ENCODE measurements at regions not wholly inside any gene's neighbourhood (a gene's known extent, or its start where the extent isn't known, plus 50 kb on each side); places are given as distances from the start of the nearest gene placed in this dataset.

- Histone ChIP-seq H3K9ac (no peak overlapping the region), H3K4me1 (no peaks in the 10 kb centered on the region), H3K9me3 (replicated peaks in 1 of 11) (no peaks in the 10 kb centered on the region), H3K4me3 (no peak overlapping the region), H3K27me3 (no peaks in the 10 kb centered on the region), H3K36me3 (no peaks in the 10 kb centered on the region), H3K27ac (no peak overlapping the region), H4K20me1 (no peaks in the 10 kb centered on the region), H3K4me2 (0 out of 22 replicates have a peak overlapping the region, but pooled peaks of 1 of the 11 experiments have one; percentile 29)
- no peak for TF ChIP-seq Cebpa-rat (IDR thresholded peaks at IDR 0.05)
These were observed 282.8 kb downstream of the RPS24 start for GRCh38 chr10:78316451-78316931.

GRCh38 chr10:78318305-78318704 lies 284.6 kb downstream of the RPS24 start:
- Histone ChIP-seq H3K36me3 (no peaks in the 10 kb centered on the region), H3K27ac (no peak overlapping the region), H3K4me1 (peaks cover 0 to 5% (median 0%) of the 10 kb centered on the region in 10 experiments; a peak in 3 of 20 replicates), H4K20me1 (no peaks in the 10 kb centered on the region), H3K27me3 (no peaks in the 10 kb centered on the region), H3K9ac (no peak overlapping the region), H3K4me2 (no peak overlapping the region), H3K4me3 (no peak overlapping the region), H3K9me3 (replicated peaks in 1 of 11) (no peaks in the 10 kb centered on the region)
- TF ChIP-seq Cebpa-rat (IDR thresholded peaks at IDR 0.05) = no peak

GRCh38 chr10:78319371-78319770 lies 285.7 kb downstream of the RPS24 start:
- no peak overlapping the region for H3K4me2 ChIP-seq
- H4K20me1 ChIP-seq = no peaks in the 10 kb centered on the region
- H3K9me3 ChIP-seq (replicated peaks in 1 of 11) = no peaks in the 10 kb centered on the region
- peaks cover 0 to 8% (median 0%) of the 10 kb centered on the region in 10 experiments; a peak in 3 of 20 replicates for H3K4me1 ChIP-seq
- H3K4me3 ChIP-seq = no peak overlapping the region
- no peak overlapping the region for H3K27ac ChIP-seq
- H3K36me3 ChIP-seq = no peaks in the 10 kb centered on the region
- no peak overlapping the region for H3K9ac ChIP-seq
- no peak for TF ChIP-seq Cebpa-rat (IDR thresholded peaks at IDR 0.05)
- H3K27me3 ChIP-seq = no peaks in the 10 kb centered on the region

DNA sequence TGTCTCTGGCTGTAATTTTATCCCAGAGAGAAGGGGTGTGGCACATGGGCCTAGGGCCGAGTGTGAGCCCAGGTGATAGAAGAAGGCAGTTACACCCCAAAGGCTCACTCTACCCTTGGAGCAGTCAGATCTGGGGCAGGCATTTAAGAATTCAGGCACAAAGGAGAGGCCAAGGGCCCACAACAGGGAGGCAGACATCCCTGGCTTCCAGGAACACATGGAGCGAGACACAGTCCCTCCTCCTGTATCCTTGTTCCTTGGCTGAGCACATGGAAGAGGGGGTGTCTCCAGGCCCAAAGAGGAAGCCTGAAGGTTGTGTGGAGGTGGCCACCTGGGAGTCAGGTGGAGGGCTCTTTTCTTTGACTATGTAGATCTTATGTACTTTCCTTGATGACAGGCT lies 286.2 kb downstream of the RPS24 start:
- H3K27ac ChIP-seq = no peak overlapping the region
- no peak overlapping the region for H3K4me2 ChIP-seq

DNA sequence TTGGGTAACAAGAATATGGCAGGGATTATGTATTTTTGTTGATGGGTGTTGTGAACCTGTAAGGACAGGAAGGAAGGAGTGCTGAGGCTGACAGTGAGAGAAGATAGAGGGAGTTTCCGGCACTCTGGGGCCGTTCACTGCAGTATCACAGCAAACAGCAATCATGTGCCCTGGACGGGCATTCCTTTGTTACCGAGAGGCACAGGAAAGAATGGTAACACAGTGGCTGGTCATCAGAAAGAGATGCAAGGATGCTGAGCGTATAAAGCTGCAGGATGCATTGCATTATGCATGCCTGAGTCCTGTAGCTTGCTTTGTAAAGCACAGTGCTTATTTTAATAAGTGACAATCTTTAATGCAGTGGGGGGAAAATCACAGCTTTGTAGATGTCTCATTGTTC lies 286.8 kb downstream of the RPS24 start:
- H3K36me3 ChIP-seq = no peaks in the 10 kb centered on the region
- TF ChIP-seq Cebpa-rat (IDR thresholded peaks at IDR 0.05) = no peak
- H4K20me1 ChIP-seq = no peaks in the 10 kb centered on the region
- H3K4me2 ChIP-seq = no peak overlapping the region
- peaks cover 0 to 8% (median 0%) of the 10 kb centered on the region in 10 experiments; a peak in 3 of 20 replicates for H3K4me1 ChIP-seq
- peaks cover 0 to 8% (median 1%) of the 10 kb centered on the region in 11 experiments; a peak in 13 of 22 replicates for H3K9me3 ChIP-seq (replicated peaks in 1 of 11)
- no peaks in the 10 kb centered on the region for H3K27me3 ChIP-seq
- no peak overlapping the region for H3K27ac ChIP-seq
- no peak overlapping the region for H3K4me3 ChIP-seq
- H3K9ac ChIP-seq = no peak overlapping the region

More for the DNA sequence above, 286.2 kb downstream of the RPS24 start:
- H3K9me3 ChIP-seq (replicated peaks in 1 of 11) = 0 out of 22 replicates have a peak, but pooled peaks cover 0 to 2% (median 0%) of the 10 kb centered on the region in 11 experiments
- no peak for TF ChIP-seq Cebpa-rat (IDR thresholded peaks at IDR 0.05)
- no peaks in the 10 kb centered on the region for H4K20me1 ChIP-seq
- no peak overlapping the region for H3K9ac ChIP-seq
- H3K27me3 ChIP-seq = no peaks in the 10 kb centered on the region
- peaks cover 0 to 8% (median 0%) of the 10 kb centered on the region in 10 experiments; a peak in 3 of 20 replicates for H3K4me1 ChIP-seq
- H3K4me3 ChIP-seq = no peak overlapping the region
- no peaks in the 10 kb centered on the region for H3K36me3 ChIP-seq

DNA sequence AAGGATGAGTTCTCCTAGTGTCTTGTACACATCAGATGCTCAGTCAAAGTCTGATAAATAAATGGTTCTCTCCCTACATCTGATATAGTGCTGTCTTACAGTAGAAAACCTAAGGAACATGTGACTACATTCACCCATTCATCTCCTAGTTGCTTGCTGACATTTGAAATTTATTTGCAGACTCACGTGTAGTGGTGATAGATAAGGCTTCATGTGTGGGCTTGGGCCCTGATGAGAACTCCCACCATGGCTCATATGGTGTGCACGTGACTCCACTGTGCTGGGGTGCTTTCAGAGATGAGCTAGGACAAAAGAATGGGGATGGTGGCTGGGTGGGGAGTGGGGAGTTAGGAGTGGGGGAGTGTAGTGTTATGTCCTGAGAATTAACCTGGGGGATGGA lies 287.3 kb downstream of the RPS24 start:
- Histone ChIP-seq H3K4me1 (peaks cover 0 to 8% (median 0%) of the 10 kb centered on the region in 10 experiments; a peak in 3 of 20 replicates), H3K27me3 (no peaks in the 10 kb centered on the region), H3K4me3 (no peak overlapping the region), H4K20me1 (no peaks in the 10 kb centered on the region), H3K9ac (no peak overlapping the region), H3K9me3 (replicated peaks in 1 of 11) (peaks cover 5 to 12% (median 6%) of the 10 kb centered on the region in 11 experiments; a peak in 21 of 22 replicates), H3K27ac (no peak overlapping the region), H3K36me3 (no peaks in the 10 kb centered on the region), H3K4me2 (no peak overlapping the region)
- no peak for TF ChIP-seq Cebpa-rat (IDR thresholded peaks at IDR 0.05)

- Histone ChIP-seq H3K9me3 (replicated peaks in 1 of 11) (peaks cover 10 to 17% (median 11%) of the 10 kb centered on the region in 11 experiments; a peak in 21 of 22 replicates), H3K4me1 (peaks cover 0 to 8% (median 0%) of the 10 kb centered on the region in 10 experiments; a peak in 3 of 20 replicates), H3K9ac (no peak overlapping the region), H3K4me2 (no peak overlapping the region), H3K27me3 (no peaks in the 10 kb centered on the region), H3K36me3 (no peaks in the 10 kb centered on the region), H4K20me1 (no peaks in the 10 kb centered on the region), H3K27ac (no peak overlapping the region), H3K4me3 (no peak overlapping the region)
- TF ChIP-seq Cebpa-rat (IDR thresholded peaks at IDR 0.05) = no peak
These were observed 287.8 kb downstream of the RPS24 start for GRCh38 chr10:78321500-78321899.

- Histone ChIP-seq H3K4me1 (peaks cover 0 to 8% (median 0%) of the 10 kb centered on the region in 10 experiments; a peak in 3 of 20 replicates), H4K20me1 (no peaks in the 10 kb centered on the region), H3K27ac (no peak overlapping the region), H3K36me3 (no peaks in the 10 kb centered on the region; a peak in 1 of 22 replicates), H3K9ac (no peak overlapping the region), H3K9me3 (replicated peaks in 1 of 11) (peaks cover 29 to 39% (median 33%) of the 10 kb centered on the region in 11 experiments), H3K27me3 (no peaks in the 10 kb centered on the region), H3K4me3 (no peak overlapping the region), H3K4me2 (no peak overlapping the region)
- no peak for TF ChIP-seq Cebpa-rat (IDR thresholded peaks at IDR 0.05)
These were observed 292.7 kb downstream of the RPS24 start for GRCh38 chr10:78326372-78326771.

DNA sequence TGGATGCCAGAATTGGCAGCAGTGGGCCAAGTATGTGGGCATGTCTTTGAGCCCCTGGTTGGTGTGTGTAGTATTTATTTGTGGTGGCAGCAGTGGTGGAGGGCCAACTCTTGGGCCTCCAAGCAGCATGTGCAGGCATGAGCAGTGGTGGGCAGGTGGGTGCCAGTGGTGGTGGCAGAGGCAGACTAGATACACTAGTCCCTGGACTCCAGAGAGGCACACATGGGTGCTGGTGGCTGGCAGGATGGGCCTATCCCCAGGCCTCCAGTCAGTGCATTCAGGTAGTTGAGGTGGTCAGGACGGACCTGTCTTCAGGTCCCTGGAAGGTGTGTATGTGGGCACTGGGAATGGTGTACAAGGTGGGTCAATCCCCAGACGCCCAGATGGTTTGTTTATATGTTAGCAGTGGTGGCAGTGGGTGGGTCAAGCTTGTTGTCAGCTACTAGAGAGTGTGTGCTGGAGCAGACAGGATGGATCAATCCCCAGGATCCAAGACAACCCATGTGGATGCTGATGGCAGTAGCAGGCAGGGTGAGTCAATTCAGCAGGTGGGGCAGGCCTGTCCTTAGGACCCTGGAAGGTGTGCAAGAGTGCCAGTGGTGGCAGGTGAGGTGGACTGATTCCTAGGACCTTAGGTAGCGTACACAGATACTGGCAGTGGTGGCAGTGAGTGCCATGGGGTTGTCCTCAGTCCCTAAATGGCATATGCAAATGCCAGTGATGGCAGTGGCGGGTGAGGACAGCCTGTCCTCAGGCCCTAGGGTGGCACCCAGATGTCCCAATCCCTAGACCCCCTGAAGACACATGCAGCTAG lies 294.3 kb downstream of the RPS24 start:
- H3K4me1 ChIP-seq = peaks cover 0 to 6% (median 0%) of the 10 kb centered on the region in 10 experiments; a peak in 3 of 20 replicates
- H3K9me3 ChIP-seq (replicated peaks in 1 of 11) = peaks cover 29 to 39% (median 33%) of the 10 kb centered on the region in 11 experiments
- H3K27me3 ChIP-seq = no peaks in the 10 kb centered on the region
- no peak for TF ChIP-seq Cebpa-rat (IDR thresholded peaks at IDR 0.05)
- H3K4me3 ChIP-seq = no peak overlapping the region
- no peak overlapping the region for H3K4me2 ChIP-seq
- no peaks in the 10 kb centered on the region for H4K20me1 ChIP-seq
- no peak overlapping the region for H3K9ac ChIP-seq
- no peaks in the 10 kb centered on the region; a peak in 1 of 22 replicates for H3K36me3 ChIP-seq
- H3K27ac ChIP-seq = no peak overlapping the region

Measured in BLaER1 treated with 17β-estradiol and CSF1 and Interleukin-3, amounts not matched to agents 10 nM and 100 nM (cell line).